A549 (cell line): ENCODE measurements at regions not wholly inside any gene's neighbourhood (a gene's known extent, or its start where the extent isn't known, plus 50 kb on each side); places are given as distances from the start of the nearest gene placed in this dataset.

ENCODE experiments used
- CBX2 ChIP-seq: fragments of 200-600 bp; sonication (generic); IDR thresholded peaks from 2 replicates; pipeline ENCODE4 v1.6.1; 2016; ENCODE audit warnings: low read depth, mild to moderate bottlenecking, borderline replicate concordance
- CEBPB ChIP-seq, 2 experiments: fragments of >200 bp in 1 of 2; sonication (Bioruptor Twin) in 1 of 2; formaldehyde crosslinking in 1 of 2; IDR thresholded peaks; 2 replicates each; pipeline ENCODE4 v1.6.1; 2012 to 2016
- CHD2 ChIP-seq: fragments of 150-350 bp; IDR thresholded peaks from 2 replicates; pipeline ENCODE4 v1.6.1; 2014; ENCODE audit warnings: low read length; ENCODE audit not compliant: partially characterized antibody
- CHD4 ChIP-seq: fragments of 200-600 bp; sonication (generic); IDR thresholded peaks from 2 replicates; pipeline ENCODE4 v1.6.1; 2016; ENCODE audit warnings: antibody characterized with exemption, mild to moderate bottlenecking, borderline replicate concordance
- CTCF ChIP-seq: fragments of >200 bp; sonication (Bioruptor Twin); formaldehyde crosslinking; IDR thresholded peaks from 3 replicates; pipeline ENCODE4 v1.5.1; 2016
- HOXA7 ChIP-seq: fragments of 250-450 bp; sonication (Bioruptor Pico); IDR thresholded peaks from 2 replicates; pipeline ENCODE4 v1.5.0; 2020; ENCODE audit warnings: mild to moderate bottlenecking, moderate library complexity
- NR3C1 ChIP-seq: fragments of >200 bp; sonication (Bioruptor Twin); formaldehyde crosslinking; IDR thresholded peaks from 3 replicates; pipeline ENCODE4 v1.6.1; 2017
- POLR2A ChIP-seq: IDR thresholded peaks from 2 replicates; pipeline ENCODE4 v1.6.1; 2012; ENCODE audit warnings: mild to moderate bottlenecking, low read length
- REST ChIP-seq: fragments of 200-600 bp; sonication (generic); IDR thresholded peaks from 2 replicates; pipeline ENCODE4 v1.6.1; 2016; ENCODE audit warnings: antibody characterized with exemption, mild to moderate bottlenecking, moderate library complexity
- RFX5 ChIP-seq: fragments of 450-650 bp; IDR thresholded peaks from 2 replicates; pipeline ENCODE4 v1.7.1; 2014; ENCODE audit warnings: antibody characterized with exemption, mild to moderate bottlenecking, moderate library complexity
- RNF2 ChIP-seq: fragments of 200-600 bp; sonication (generic); IDR thresholded peaks from 2 replicates; pipeline ENCODE4 v1.6.1; 2016; ENCODE audit warnings: low read depth, mild to moderate bottlenecking, antibody characterized with exemption, moderate library complexity, borderline replicate concordance
- TFCP2L1 ChIP-seq: fragments of 250-450 bp; sonication (Bioruptor Pico); IDR thresholded peaks from 2 replicates; pipeline ENCODE4 v1.5.0; 2021; ENCODE audit warnings: mild to moderate bottlenecking

- TF ChIP-seq TFCP2L1 (CRISPR knock-in tag), result no peak
- no peak for TF ChIP-seq HOXA7 (CRISPR knock-in tag)
- no peak for TF ChIP-seq POLR2A
- no peak for TF ChIP-seq CBX2
- TF ChIP-seq CEBPB (IDR thresholded peaks at IDR 0.05), result no peak
- no peak for TF ChIP-seq NR3C1
- TF ChIP-seq CTCF, result no peak
- no peak for TF ChIP-seq RFX5
- no peak for TF ChIP-seq CHD2
- no peak for TF ChIP-seq CHD4
- no peak for TF ChIP-seq REST
- TF ChIP-seq RNF2, result no peak
Measured at GRCh38 chr6:8570256-8570920, 135.0 kb upstream of the SLC35B3 start.
